ENCODE measurements at regions not wholly inside any gene's neighbourhood (a gene's known extent, or its start where the extent isn't known, plus 50 kb on each side); places are given as distances from the start of the nearest gene placed in this dataset.
"Not testable (repeated sequence)": the region's sequence is repeated elsewhere in the genome, so short reads cannot be mapped to it uniquely, and the experiment has no call there.

DNA sequence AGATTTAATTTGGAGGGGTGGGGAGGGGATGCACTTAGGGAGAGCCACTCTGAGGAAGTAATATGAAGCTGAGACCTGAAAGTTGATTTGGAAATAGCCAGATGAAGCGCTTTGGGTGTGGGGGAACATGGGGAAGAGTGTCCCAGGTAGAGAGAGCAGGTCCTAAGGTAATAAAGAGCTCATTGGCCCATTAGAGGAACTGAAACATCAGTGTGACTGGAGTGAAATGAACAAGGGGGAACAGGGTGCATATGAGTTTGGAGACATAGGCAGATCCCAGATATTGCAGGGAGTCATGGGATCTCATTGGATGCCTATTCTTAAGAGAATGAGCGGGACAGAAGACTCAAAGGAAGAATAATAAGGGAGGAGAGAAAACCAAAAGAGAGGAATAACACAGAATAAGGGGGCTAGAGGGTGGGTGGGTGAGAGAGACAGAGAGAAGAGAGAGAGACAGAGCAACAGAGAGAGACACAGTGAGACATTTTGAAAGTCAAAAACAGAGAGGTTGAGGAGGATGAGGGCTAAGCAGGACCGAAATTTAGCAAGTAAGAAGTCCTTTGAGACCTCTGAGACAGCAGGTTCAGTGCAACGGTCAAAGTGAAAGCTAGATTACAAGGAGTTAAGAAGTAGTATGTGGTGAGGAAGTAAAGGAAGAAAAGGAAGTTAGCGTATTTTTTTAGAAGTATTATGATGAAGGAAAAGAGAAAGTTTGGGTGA is 54.1 kb upstream of the NOTCH2NLA start:
- H3K4me3 ChIP-seq (ENCODE audit: low read length), result not testable (repeated sequence)

DNA sequence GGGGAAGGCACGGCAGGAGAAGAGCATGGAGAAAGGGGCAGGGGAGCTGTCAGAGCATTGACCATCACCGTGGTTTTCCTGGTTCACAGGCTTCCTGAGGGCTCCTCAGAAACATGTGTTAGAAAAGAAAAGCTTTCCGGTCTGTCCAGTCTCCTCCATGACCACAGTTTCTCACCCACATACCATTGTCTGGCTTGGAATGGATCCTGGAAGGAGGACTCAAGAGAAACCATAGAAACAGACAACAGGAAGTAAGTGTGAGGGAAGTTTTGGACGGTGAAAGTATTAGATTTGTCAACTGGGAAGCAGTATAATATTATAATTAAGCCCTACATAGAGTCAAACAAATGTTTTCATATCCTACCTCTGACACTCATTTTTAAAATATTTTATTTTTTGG is 52.7 kb upstream of the NOTCH2NLA start:
- H3K4me3 ChIP-seq (ENCODE audit: low read length), result not testable (repeated sequence)

DNA sequence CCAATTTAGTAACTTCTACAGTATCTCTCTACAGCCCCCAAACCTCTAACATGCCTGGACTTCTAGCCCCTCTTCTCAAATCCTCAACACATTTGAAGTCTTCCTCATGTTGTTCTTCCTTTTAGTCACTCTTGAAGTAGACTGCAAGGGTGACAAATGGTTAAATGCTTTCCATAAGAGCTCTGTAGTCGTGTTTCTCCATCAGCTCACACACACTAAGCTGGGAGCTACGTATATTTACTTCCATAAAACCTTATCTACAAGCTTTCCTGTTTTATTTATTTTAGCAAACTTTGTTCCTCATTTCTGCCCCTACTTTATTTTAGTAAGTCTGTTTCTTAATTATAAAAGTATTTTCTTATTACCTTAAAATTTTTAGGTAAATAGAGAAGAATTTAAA is 49.9 kb upstream of the NOTCH2NLA start:
- not testable (repeated sequence) for H3K4me3 ChIP-seq (ENCODE audit: low read length)

Measured in GM08714 (cell line).